Spleen (tissue), 7 donors: ENCODE measurements at regions not wholly inside any gene's neighbourhood (a gene's known extent, or its start where the extent isn't known, plus 50 kb on each side); places are given as distances from the start of the nearest gene placed in this dataset.

ENCODE experiments used
- CTCF ChIP-seq, 11 experiments: fragments of 200-600 bp in 7 of 11; fragments of 450-650 bp in 4 of 11; sonication (generic) in 4 of 11; IDR thresholded peaks in 8 of 11; conservative IDR thresholded peaks in 3 of 11; 1 replicate in 7 of 11; 2 replicates in 4 of 11; pipeline versions ENCODE4 v1.4.0 to v1.8.0; 2016 to 2021; ENCODE audit warnings: antibody characterized with exemption in 11 of 11, inconsistent platforms in 4 of 11, mild to moderate bottlenecking in 1 of 11
- POLR2A ChIP-seq, 3 donors: fragments of 450-650 bp; IDR thresholded peaks; one replicate each; pipeline ENCODE4 v1.5.1; 2017; ENCODE audit warnings: antibody characterized with exemption in 3 of 3, mild to moderate bottlenecking in 1 of 3
- donor health status: DM: no; HTN: no; CAD: no; lungs with moderate emphysema.
- donor health status: DM: no; HTN: no; CAD: no.
- donor health status: DM: no; HTN: no; CAD: no.

- TF ChIP-seq CTCF (IDR thresholded peaks at IDR 0.05 in 8 of 11, conservative IDR thresholded peaks at IDR 0.05 in 3 of 11) (no peak), POLR2A (IDR thresholded peaks at IDR 0.05) (no peak)
These were observed 313.8 kb downstream of the ZPLD1 start for GRCh38 chr3:102748646-102749045.
